HT-29 (cell line): ENCODE measurements at regions not wholly inside any gene's neighbourhood (a gene's known extent, or its start where the extent isn't known, plus 50 kb on each side); places are given as distances from the start of the nearest gene placed in this dataset.

Experiments used
- DNase-seq: peaks from one replicate; pipeline ENCODE4 v3.0.0-alpha.2; 2015; ENCODE audit warnings: low spot score

DNA sequence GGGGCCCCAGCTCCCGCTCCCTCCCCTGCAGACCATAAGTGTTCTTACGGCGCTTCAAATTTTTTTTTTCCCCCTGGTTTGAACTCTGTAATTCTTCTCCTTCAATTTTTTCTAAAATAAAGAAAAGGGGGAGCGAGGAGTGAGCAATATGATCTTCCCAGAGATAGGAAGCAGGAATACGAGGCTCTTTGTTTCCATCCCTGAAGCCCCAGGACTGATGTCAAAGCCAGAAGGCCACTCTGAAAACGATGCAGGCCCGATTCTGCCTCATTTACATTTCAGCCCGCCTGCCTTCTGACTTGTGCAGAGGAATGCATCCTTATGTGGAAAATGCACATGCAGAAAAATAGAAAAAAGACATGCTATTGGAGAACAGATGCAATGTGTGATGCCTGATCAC, 401.5 kb upstream of the MKI67 start:
- DNase-seq, result no peak

- DNase-seq, result no peak
These were observed 401.9 kb upstream of the MKI67 start for GRCh38 chr10:128528167-128528566.

- DNase-seq, result no peak
These were observed 402.6 kb upstream of the MKI67 start for GRCh38 chr10:128528781-128529180.

DNA sequence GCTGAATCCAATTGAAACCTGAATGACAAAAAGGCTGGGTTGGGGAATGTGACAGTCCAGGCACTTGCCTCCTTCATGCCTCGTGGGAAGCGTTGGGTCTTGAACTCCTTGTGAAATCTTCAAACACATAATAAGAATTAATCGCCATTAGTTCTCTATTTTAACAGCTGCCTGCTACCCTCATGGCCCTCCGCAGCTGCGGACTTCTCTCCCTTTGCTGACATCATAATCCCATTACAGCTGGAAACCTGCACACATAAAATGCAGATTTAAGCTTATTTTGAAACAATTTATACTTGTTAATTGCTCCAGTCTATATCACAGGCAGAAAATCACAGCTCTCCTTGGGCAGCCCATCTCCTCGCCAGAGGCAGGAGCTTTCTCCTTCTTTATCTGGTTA, 403.0 kb upstream of the MKI67 start:
- no peak for DNase-seq

DNA sequence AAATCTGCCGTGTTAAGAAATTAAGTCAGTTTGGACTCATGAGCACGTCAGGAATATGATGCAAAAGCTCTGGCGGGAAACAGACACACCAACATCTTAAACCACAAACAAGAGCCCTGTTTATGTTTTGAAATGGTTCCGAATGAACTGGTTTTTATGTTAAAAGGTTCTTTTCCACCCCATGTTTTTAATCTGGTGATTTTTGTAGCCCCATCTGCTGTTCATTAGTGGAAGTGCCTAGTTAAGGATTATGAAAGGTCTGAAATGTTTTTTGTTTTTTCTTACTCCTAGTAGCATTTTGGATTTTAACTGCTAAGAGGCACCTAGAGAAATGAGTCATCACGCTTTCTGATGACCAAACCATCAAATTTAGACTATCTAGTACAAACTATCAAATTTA, 404.1 kb upstream of the MKI67 start:
- peak; percentile 41 for DNase-seq

- DNase-seq, result no peak
These were observed 404.7 kb upstream of the MKI67 start for GRCh38 chr10:128530946-128531345.

DNA sequence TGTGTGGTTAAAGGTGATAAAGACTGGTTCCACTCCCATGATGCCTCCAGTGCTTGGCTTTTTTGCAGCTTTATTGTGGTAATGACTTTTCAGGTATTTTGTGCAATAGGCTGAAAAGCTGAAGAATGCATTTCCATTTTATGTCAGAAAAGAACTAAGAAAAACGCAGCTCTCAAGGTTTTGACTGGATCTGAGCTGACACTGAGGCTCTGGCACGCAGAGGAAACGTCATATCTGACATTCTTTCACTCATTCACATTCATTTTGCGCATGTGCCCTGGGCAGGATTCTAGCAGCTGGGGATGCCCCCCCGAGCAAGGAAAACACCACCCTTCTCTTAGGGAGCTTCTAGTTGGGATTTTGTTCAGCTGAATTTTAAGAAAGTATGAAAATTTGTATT, 408.5 kb upstream of the MKI67 start:
- no peak for DNase-seq

- DNase-seq, result no peak
These were observed 410.0 kb upstream of the MKI67 start for GRCh38 chr10:128536259-128536658.

DNA sequence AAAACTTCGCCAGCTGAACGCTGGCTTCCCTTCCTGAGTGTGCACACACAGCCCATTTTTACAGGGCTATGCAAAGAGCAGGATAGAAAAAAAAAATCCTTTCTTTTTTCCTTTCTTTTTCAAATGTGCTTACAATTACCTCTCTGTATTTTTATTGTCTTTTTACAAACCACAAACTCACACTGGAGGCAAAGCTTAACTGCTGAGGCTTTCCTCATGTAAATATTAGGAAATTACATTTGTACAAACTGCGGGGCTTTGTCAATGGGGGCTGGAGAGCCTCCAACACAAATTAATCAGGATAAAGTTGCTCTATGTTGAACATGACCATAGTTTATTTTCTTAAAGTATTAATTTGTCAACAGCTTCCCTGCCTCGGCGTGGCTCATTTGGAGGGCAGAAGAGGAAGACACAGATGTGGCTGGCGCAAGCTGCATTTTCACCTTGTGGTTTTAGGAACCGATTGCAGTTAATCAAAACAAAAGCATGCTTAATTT, 411.7 kb upstream of the MKI67 start:
- no peak for DNase-seq

DNA sequence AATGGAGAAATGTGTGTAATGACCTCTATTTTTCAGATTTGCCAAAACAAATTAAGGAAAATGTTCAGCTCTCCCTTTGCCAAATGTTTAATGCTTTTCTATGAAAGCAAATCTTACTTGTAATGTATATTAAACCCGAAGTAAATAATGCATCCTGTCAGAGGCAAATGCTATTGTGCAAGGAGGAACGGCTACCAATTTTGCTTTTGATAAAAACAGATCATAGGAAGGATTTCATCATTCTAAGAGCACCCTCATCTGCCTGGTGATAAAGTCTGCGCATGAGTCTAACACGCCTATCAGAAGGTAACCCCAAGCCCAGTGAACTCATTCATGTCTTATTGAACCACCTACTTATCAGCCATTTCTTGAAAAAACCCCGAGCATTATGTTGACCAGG, 412.4 kb upstream of the MKI67 start:
- DNase-seq, result no peak

- DNase-seq, result no peak
These were observed 413.4 kb upstream of the MKI67 start for GRCh38 chr10:128539510-128540127.

- DNase-seq, result no peak
These were observed 414.0 kb upstream of the MKI67 start for GRCh38 chr10:128540128-128540762.

DNA sequence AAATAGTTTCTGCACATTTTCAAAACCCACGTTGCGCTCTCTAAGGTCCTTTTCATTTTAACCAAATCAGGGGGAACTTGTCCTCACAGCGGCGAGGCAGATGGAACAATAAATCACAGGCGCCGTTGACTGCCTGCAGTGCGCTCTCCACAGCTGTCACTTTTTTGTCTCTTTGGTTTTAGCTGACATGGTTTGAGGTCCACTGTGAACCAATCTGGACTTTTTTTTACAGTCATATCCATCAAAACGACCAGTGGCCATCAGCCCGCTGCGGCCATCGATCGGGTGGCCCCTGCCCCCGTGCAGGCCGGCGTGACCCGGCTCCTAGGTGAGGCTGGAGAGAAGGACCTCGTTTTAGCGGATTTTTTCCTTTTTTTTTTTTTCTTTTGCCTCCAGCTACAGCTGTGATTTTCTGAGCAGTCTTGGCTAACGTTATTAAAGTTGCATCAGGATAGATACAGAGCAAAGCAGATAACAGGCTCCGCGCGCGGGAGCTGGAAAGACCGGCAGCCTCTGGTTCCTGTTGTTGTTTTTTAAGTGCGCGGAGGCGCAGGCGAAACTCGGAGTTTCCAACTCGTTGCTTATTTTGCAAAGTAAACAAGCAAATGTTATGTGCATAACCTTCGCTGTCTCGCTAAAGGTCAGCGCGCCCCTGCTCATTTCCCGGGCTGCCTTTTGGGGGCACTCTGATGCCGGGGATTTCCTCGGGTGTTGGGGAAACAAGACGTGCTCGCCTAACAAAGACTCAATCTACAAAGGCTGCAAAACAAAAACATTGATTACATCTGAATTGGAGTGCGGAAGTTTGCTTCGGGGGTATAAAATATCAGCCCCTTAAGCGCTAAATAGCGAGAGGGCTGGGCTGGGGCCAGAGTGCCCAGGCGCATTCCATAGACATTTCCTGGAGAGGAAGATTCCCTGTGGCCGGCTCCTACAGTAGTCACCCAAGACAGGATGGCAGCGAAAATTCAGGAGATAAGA, 414.8 kb upstream of the MKI67 start:
- DNase-seq, result no peak

DNA sequence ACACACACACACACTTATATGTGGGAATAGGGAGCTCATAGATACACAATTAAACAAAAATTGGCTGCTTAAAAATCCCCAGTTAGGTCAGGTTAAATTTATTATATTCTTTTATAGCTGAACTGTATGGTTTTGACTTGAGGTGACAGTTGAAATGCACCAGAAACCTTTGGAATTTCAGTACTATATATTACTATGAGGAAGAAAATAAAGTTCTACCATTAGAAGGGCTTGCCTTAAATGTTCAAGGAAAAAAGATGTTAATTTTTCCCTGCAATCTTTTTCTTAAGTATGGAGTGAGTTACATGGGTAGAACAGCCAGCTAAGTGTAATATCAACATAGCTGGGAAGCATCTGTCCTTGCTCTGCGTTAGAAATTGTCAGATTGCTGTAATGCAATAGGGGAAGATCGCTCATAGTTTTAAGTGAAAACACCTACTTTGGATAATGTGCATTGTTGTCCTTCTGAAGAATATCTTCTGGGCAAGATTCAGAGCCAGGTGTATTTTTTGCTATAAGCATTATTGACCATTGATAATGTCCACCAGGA, 415.8 kb upstream of the MKI67 start:
- DNase-seq, result no peak

GRCh38 chr10:128542659-128543058, 416.4 kb upstream of the MKI67 start:
- no peak for DNase-seq

DNA sequence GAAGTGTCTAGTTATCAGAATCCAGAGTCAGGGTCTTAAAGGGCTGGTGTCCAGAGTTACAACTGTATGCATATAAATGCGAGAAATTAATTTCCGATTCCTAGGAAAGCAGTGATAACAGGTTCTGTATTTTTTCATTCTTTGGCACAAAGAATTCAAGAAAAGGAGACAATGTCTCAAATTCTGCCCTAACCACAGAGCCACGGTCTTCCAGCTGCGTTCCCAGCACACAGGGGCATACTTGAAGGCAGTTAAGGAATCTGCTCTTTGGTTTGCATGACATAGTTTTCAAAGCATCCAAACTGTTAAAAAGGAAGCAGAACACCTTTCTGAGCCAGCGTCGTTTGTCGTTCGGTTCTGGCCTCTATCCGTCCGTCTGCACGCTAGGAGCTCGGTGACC, 416.9 kb upstream of the MKI67 start:
- no peak for DNase-seq

DNA sequence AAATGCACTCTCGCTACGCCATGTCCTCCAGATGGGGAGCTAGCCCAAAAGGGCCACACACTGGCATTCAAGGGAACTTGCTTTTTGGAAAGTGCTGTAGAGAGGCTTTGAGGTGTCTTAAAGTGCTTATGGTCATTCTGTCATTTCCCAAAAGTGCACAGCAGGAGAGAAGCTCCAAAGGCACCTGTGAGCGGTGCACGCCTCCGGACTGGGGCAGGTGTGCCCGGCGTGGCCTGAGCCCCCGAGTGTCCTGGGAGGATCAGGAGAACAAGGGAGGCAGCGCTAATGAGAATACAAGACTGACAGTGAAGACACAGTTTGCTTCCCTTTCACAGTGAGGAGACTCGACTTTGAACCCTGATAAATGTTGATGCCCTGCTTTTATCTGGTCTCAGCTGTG, 419.0 kb upstream of the MKI67 start:
- DNase-seq, result no peak

DNA sequence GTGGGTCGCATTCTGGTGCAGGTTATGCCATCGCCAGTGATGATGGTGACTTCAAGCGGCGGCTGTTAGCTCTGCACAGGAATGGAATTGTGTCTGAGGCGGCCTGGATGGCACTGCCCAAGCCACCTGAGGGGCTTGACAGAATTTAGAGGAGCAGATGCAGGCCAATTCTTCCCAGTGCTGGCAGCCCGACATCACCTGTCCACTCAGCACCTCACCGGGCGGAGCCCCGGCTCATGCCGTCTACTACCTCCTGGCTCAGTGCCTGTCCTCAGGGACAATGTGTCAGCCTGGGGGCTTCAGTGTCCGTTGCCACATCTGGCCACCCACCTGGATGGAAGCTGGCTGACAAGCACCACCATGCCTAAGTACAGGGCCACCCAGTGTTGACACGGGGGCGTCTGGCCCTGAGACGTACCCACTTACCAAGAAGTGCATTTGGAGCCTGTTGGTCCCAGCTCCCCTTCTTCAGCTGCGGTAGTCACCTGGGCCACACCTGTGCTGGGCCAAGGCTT, 420.5 kb upstream of the MKI67 start:
- no peak for DNase-seq

DNA sequence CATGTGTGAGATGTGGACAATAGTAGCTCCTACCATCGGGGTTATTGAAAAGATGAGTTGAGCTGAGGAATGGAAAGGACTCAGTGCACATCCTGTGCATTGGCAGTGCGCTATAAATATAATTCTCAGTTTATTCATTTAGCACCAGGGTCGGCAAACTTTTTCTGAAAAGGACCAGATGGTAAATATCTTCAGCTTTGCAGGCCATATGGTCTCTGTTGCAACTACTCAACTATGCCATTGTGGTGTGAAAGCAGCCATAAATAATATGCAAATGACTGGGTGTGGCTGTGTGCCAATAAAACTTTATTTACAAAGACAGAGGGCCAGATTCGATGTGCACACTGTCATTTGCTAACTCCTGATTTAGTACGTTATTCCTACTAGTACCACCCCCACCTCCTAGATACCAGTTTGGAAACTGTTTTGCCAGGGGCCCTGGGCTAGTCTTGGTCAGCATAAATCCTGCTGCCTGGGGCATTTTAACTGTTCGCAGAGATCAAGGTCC, 422.9 kb upstream of the MKI67 start:
- no peak for DNase-seq

DNA sequence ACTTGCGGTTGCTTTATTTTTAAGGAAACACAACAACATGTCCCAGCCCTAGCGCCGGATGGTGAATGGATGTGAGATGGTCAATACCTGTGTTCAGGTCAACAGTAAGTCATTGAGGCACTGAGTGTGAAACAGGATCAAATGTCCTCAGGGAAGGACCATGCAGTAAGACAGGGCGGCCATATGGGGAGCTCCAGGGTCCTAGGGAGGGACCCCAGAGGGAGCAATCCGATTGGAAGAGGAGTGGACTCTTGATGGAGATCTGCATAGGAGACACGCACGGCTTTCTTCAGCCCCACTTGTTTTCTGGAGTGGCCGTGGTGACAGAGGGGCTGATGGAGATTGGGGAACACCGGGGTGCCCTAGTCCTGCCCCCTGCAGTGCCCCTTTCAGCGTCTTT, 423.8 kb upstream of the MKI67 start:
- no peak for DNase-seq

GRCh38 chr10:128551475-128551874, 425.3 kb upstream of the MKI67 start:
- no peak for DNase-seq

- DNase-seq, result no peak
These were observed 427.5 kb upstream of the MKI67 start for GRCh38 chr10:128553755-128554154.
